22Rv1 (cell line): ENCODE measurements at regions not wholly inside any gene's neighbourhood (a gene's known extent, or its start where the extent isn't known, plus 50 kb on each side); places are given as distances from the start of the nearest gene placed in this dataset.

Experiments
- CTCF ChIP-seq: fragments of 450-650 bp; IDR thresholded peaks from 2 replicates; pipeline ENCODE4 v1.5.1; 2017; ENCODE audit warnings: mild to moderate bottlenecking
- ZFX ChIP-seq: fragments of 450-650 bp; IDR thresholded peaks from 2 replicates; pipeline ENCODE4 v1.6.1; 2017; ENCODE audit warnings: antibody characterized with exemption, borderline replicate concordance

DNA sequence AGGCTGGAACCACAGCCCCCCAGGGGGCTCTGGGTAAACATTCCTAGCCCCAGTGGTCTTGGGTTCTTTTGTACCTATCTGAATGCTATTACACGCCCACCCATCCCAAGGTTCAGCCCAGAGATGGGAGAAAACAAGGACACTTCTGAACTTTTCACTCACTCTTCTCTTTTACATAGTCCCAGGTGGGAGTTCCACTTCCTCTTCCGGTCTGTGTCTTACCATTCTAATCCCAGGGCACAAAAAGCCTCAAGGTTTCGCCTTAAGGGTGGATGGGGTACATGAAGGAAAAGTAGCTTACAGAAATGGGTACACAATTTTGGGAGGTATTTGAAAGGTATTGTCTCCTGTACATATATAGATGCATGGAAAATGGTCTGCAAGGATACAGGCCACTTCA is 79.0 kb downstream of the TMEM30B start:
- TF ChIP-seq CTCF (no peak), ZFX (no peak)
